CD14-positive monocyte (primary cell): ENCODE measurements at regions not wholly inside any gene's neighbourhood (a gene's known extent, or its start where the extent isn't known, plus 50 kb on each side); places are given as distances from the start of the nearest gene placed in this dataset.
"Not testable (repeated sequence)": the region's sequence is repeated elsewhere in the genome, so short reads cannot be mapped to it uniquely, and the experiment has no call there.

ENCODE experiments used
- DNase-seq, 3 donors: peaks; one replicate each; pipeline ENCODE4 v3.0.0-alpha.2; 2011 to 2022
- H2AFZ ChIP-seq: 2 replicates; pipeline ENCODE4 v1.6.0; 2012; ENCODE audit warnings: mild to moderate bottlenecking, low read depth, low read length, inconsistent platforms; ENCODE audit not compliant: insufficient read depth, poor library complexity, severe bottlenecking
- H3K27ac ChIP-seq, 2 donors: 1 replicate in 1 of 2; 2 replicates in 1 of 2; pipeline ENCODE4 v1.5.1; 2012 to 2013; ENCODE audit warnings: low read length in 2 of 2, control low read depth in 1 of 2, inconsistent platforms in 1 of 2, low read depth in 1 of 2, mild to moderate bottlenecking in 1 of 2
- H3K27me3 ChIP-seq, 2 donors: one replicate each; pipeline versions ENCODE4 v1.6.0 to v1.6.1; 2011 to 2013; ENCODE audit warnings: low read length in 2 of 2; ENCODE audit not compliant: control insufficient read depth in 2 of 2, insufficient read depth in 2 of 2
- H3K36me3 ChIP-seq, 2 donors: replicated peaks in 1 of 2; 1 replicate in 1 of 2; 2 replicates in 1 of 2; pipeline versions ENCODE4 v1.5.1 to v1.6.1; 2012 to 2013; ENCODE audit warnings: low read length in 2 of 2, control low read depth in 1 of 2, inconsistent platforms in 1 of 2, mild to moderate bottlenecking in 1 of 2; ENCODE audit not compliant: insufficient read depth in 2 of 2, control insufficient read depth in 1 of 2
- H3K4me1 ChIP-seq, 2 donors: 1 replicate in 1 of 2; 2 replicates in 1 of 2; pipeline versions ENCODE4 v1.5.1 to v1.6.1; 2012 to 2013; ENCODE audit warnings: low read length in 2 of 2, control low read depth in 1 of 2, inconsistent platforms in 1 of 2, mild to moderate bottlenecking in 1 of 2, moderate library complexity in 1 of 2; ENCODE audit not compliant: insufficient read depth in 2 of 2, control insufficient read depth in 1 of 2
- H3K4me2 ChIP-seq: replicated peaks from 2 replicates; pipeline ENCODE3; 2012; ENCODE audit warnings: low read length, moderate library complexity, mild to moderate bottlenecking; ENCODE audit not compliant: poor library complexity, severe bottlenecking; ENCODE audit errors: extremely low read depth
- H3K4me3 ChIP-seq, 3 experiments: fragments of 200-600 bp in 1 of 3; sonication (generic) in 1 of 3; replicated peaks in 1 of 3; 1 replicate in 2 of 3; 2 replicates in 1 of 3; pipeline ENCODE4 v1.5.1; 2011 to 2013; ENCODE audit warnings: low read length in 3 of 3, mild to moderate bottlenecking in 3 of 3, control low read depth in 2 of 3, low read depth in 2 of 3, inconsistent platforms in 1 of 3, moderate library complexity in 1 of 3
- H3K79me2 ChIP-seq: 2 replicates; pipeline ENCODE4 v1.6.0; 2012; ENCODE audit warnings: mild to moderate bottlenecking, control low read depth, inconsistent platforms, low read length, moderate library complexity; ENCODE audit not compliant: insufficient read depth
- H3K9ac ChIP-seq: 2 replicates; pipeline ENCODE4 v1.6.0; 2017; ENCODE audit warnings: low read length, mild to moderate bottlenecking; ENCODE audit not compliant: insufficient read depth, poor library complexity, severe bottlenecking
- H3K9me3 ChIP-seq, 2 donors: replicated peaks in 1 of 2; 1 replicate in 1 of 2; 2 replicates in 1 of 2; pipeline versions ENCODE4 v1.5.1 to v1.6.1; 2012 to 2013; ENCODE audit warnings: low read length in 2 of 2, control low read depth in 1 of 2; ENCODE audit not compliant: control insufficient read depth in 1 of 2, insufficient read depth in 1 of 2
- H4K20me1 ChIP-seq: 2 replicates; pipeline ENCODE4 v1.6.0; 2012; ENCODE audit warnings: mild to moderate bottlenecking, low read length, control low read depth, moderate library complexity; ENCODE audit not compliant: insufficient read depth
- H3K27ac Mint-ChIP-seq, 7 donors: one replicate each; pipeline ENCODE4 v1.8.0; 2020; ENCODE audit warnings: mild to moderate bottlenecking in 7 of 7, mixed read lengths in 7 of 7, moderate library complexity in 6 of 7, inconsistent platforms in 2 of 7
- H3K27me3 Mint-ChIP-seq, 3 donors: one replicate each; pipeline ENCODE4 v1.8.0; 2021 to 2022; ENCODE audit warnings: low read depth in 3 of 3, mild to moderate bottlenecking in 3 of 3, mixed read lengths in 3 of 3, moderate library complexity in 3 of 3, inconsistent platforms in 1 of 3
- H3K36me3 Mint-ChIP-seq, 2 donors: one replicate each; pipeline ENCODE4 v1.8.0; 2020; ENCODE audit warnings: mixed read lengths in 2 of 2, inconsistent platforms in 1 of 2, mild to moderate bottlenecking in 1 of 2
- H3K4me1 Mint-ChIP-seq: one replicate; pipeline ENCODE4 v1.8.0; 2020; ENCODE audit warnings: mild to moderate bottlenecking, mixed read lengths
- H3K4me3 Mint-ChIP-seq, 2 donors: one replicate each; pipeline ENCODE4 v1.8.0; 2020; ENCODE audit warnings: mild to moderate bottlenecking in 2 of 2, mixed read lengths in 2 of 2, moderate library complexity in 1 of 2
- H3K9me3 Mint-ChIP-seq, 7 donors: one replicate each; pipeline ENCODE4 v1.8.0; 2020 to 2022; ENCODE audit warnings: mixed read lengths in 7 of 7, mild to moderate bottlenecking in 6 of 7, moderate library complexity in 6 of 7, inconsistent platforms in 2 of 7
- WGBS: methylation state at CpG from one replicate; pipeline ENCODE4 v1.1.5; 2013; ENCODE audit warnings: missing lambda C conversion rate; ENCODE audit not compliant: insufficient coverage; 5-methylcytosine and 5-hydroxymethylcytosine counted together
- intact Hi-C, 2 donors: fragments of 100-400 bp; cut with micrococcal nuclease; formaldehyde crosslinking; loops; one replicate each; pipeline versions ENCODE4 v1.15.0 to v1.15.1; 2023
- TF ChIP-seq, protein P1 (sequence below): fragments of 200-600 bp; IDR thresholded peaks from one replicate; pipeline ENCODE4 v1.8.0; 2022; ENCODE audit warnings: antibody characterized with exemption, mild to moderate bottlenecking

DNA sequence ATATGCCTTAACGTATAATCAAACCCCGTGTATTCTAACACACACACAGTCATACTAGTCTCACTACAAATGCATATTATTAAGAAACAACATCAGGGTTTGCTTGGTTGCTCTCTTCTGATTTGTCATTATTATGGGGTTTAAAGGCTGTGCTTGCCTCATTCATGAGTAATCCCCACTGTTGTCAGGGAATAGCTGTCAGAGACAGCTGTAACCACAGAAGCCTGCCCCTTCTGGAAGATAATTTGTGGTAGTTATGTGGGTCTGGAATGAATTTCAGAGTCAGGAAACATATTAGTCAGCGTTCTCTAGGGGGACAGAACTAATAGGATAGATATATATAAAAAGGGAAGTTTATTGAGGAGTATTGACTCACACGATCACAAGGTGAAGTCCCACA, 456.9 kb upstream of the TMEM132C start:
- no peaks in the 10 kb centered on the region for H3K79me2 ChIP-seq
- 0% methylated on average over 2 of the region's 4 CpGs for WGBS
- Mint-ChIP-seq H3K9me3 (peaks cover 0 to 5% (median 0%) of the 10 kb centered on the region in 7 donors), H3K4me1 (peaks cover 2% of the 10 kb centered on the region), H3K4me3 (no peak overlapping the region), H3K27me3 (peaks cover 0 to 2% (median 0%) of the 10 kb centered on the region in 3 donors), H3K36me3 (no peaks in the 10 kb centered on the region), H3K27ac (peak overlapping the region in 1 of 7 donors; percentile 16)
- intact Hi-C loops = no loop called here
- TF ChIP-seq, protein P1, sequence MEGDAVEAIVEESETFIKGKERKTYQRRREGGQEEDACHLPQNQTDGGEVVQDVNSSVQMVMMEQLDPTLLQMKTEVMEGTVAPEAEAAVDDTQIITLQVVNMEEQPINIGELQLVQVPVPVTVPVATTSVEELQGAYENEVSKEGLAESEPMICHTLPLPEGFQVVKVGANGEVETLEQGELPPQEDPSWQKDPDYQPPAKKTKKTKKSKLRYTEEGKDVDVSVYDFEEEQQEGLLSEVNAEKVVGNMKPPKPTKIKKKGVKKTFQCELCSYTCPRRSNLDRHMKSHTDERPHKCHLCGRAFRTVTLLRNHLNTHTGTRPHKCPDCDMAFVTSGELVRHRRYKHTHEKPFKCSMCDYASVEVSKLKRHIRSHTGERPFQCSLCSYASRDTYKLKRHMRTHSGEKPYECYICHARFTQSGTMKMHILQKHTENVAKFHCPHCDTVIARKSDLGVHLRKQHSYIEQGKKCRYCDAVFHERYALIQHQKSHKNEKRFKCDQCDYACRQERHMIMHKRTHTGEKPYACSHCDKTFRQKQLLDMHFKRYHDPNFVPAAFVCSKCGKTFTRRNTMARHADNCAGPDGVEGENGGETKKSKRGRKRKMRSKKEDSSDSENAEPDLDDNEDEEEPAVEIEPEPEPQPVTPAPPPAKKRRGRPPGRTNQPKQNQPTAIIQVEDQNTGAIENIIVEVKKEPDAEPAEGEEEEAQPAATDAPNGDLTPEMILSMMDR = no peak
- H3K27ac ChIP-seq = no peak overlapping the region
- no peak overlapping the region for H3K4me3 ChIP-seq
- no peaks in the 10 kb centered on the region for H3K4me1 ChIP-seq
- H3K9me3 ChIP-seq = no peaks in the 10 kb centered on the region
- H3K4me2 ChIP-seq = no peak overlapping the region
- no peaks in the 10 kb centered on the region for H4K20me1 ChIP-seq
- no peaks in the 10 kb centered on the region for H3K27me3 ChIP-seq
- no peak overlapping the region for H3K9ac ChIP-seq
- H3K36me3 ChIP-seq = no peaks in the 10 kb centered on the region
- DNase-seq = peak in 2 of 3 donors; percentile 9 to 60
- H2AFZ ChIP-seq = no peak overlapping the region

DNA sequence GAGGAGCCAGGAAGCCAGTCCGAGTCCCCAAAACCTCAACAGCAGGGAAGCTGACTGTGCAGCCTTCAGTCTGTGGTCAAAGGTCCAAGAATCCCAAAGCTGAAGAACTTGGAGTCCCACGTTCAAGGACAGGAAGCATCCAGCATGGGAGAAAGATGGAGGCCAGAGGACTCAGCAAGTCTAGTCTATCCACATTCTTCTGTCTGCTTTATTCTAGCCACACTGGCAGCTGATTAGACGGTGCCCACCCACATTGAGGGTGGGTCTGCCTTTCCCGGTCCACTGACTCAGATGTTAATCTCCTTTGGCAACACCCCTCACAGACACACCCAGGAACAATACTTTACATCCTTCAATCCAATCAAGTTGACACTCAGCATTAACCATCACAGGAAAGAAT, 456.5 kb upstream of the TMEM132C start:
- H3K4me1 Mint-ChIP-seq, H4K20me1 ChIP-seq, H3K27me3 Mint-ChIP-seq, H3K4me3 ChIP-seq, H2AFZ ChIP-seq, H3K79me2 ChIP-seq, H3K4me1 ChIP-seq, H3K9me3 Mint-ChIP-seq, H3K36me3 ChIP-seq, H3K9ac ChIP-seq, H3K4me3 Mint-ChIP-seq, H3K4me2 ChIP-seq, intact Hi-C loops, H3K27ac ChIP-seq, H3K27me3 ChIP-seq, H3K36me3 Mint-ChIP-seq, DNase-seq, H3K9me3 ChIP-seq: not testable (repeated sequence)
- 47% methylated on average over 3 of the region's 4 CpGs for WGBS
- H3K27ac Mint-ChIP-seq = peak overlapping the region in 2 of 7 donors; percentile 16 to 27
